Keratinocyte (primary cell): ENCODE measurements at regions not wholly inside any gene's neighbourhood (a gene's known extent, or its start where the extent isn't known, plus 50 kb on each side); places are given as distances from the start of the nearest gene placed in this dataset.

Experiments
- DNase-seq: peaks from one replicate; pipeline ENCODE4 v3.0.0-alpha.2; 2011; ENCODE audit warnings: low read depth, missing footprints, low spot score
- FAIRE-seq: peaks from 2 replicates; lab custom pipeline; 2011; peaks lifted over from hg19 to GRCh38; lab: Jason Lieb, UNC
- H2AFZ ChIP-seq: 2 replicates; pipeline ENCODE4 v1.6.0; 2012; ENCODE audit warnings: low read length, control low read depth, inconsistent platforms; ENCODE audit not compliant: control insufficient read depth
- H3K27ac ChIP-seq: 2 replicates; pipeline ENCODE4 v1.5.1; 2011; ENCODE audit warnings: low read length; ENCODE audit not compliant: control insufficient read depth, insufficient read depth
- H3K27me3 ChIP-seq: 3 replicates; pipeline ENCODE4 v1.6.0; 2011; ENCODE audit warnings: low read length; ENCODE audit not compliant: control insufficient read depth, insufficient read depth; ENCODE audit errors: extremely low read depth
- H3K36me3 ChIP-seq, 2 experiments: 2 replicates in 1 of 2; 3 replicates in 1 of 2; pipeline ENCODE4 v1.5.1; 2011; ENCODE audit warnings: low read length in 2 of 2, mild to moderate bottlenecking in 1 of 2; ENCODE audit not compliant: control insufficient read depth in 2 of 2, insufficient read depth in 2 of 2; ENCODE audit errors: extremely low read depth in 1 of 2
- H3K4me1 ChIP-seq: 3 replicates; pipeline ENCODE4 v1.5.1; 2011; ENCODE audit warnings: low read length; ENCODE audit not compliant: control insufficient read depth, insufficient read depth; ENCODE audit errors: extremely low read depth
- H3K4me2 ChIP-seq: 3 replicates; pipeline ENCODE4 v1.6.0; 2011; ENCODE audit warnings: low read depth, low read length; ENCODE audit not compliant: control insufficient read depth, insufficient read depth; ENCODE audit errors: extremely low read depth
- H3K4me3 ChIP-seq, 3 experiments: fragments of 200-600 bp in 1 of 3; sonication (generic) in 1 of 3; 2 replicates in 2 of 3; 3 replicates in 1 of 3; pipeline ENCODE4 v1.5.1; 2011 to 2016; ENCODE audit warnings: low read length in 3 of 3, mild to moderate bottlenecking in 3 of 3, control low read depth in 2 of 3, inconsistent platforms in 1 of 3, low read depth in 1 of 3, mixed read lengths in 1 of 3, mixed run types in 1 of 3, moderate library complexity in 1 of 3; ENCODE audit not compliant: control insufficient read depth in 2 of 3, insufficient read depth in 2 of 3; ENCODE audit errors: extremely low read depth in 1 of 3
- H3K79me2 ChIP-seq: 2 replicates; pipeline ENCODE4 v1.6.0; 2012; ENCODE audit warnings: low read length; ENCODE audit not compliant: control insufficient read depth, insufficient read depth
- H3K9ac ChIP-seq: 3 replicates; pipeline ENCODE4 v1.6.0; 2011; ENCODE audit warnings: low read length; ENCODE audit not compliant: control insufficient read depth, insufficient read depth; ENCODE audit errors: extremely low read depth
- H3K9me1 ChIP-seq: 3 replicates; pipeline ENCODE4 v1.6.0; 2011; ENCODE audit warnings: low read length; ENCODE audit not compliant: control insufficient read depth, insufficient read depth; ENCODE audit errors: extremely low read depth
- H3K9me3 ChIP-seq: 2 replicates; pipeline ENCODE4 v1.5.1; 2012; ENCODE audit warnings: low read depth, low read length; ENCODE audit not compliant: control insufficient read depth
- H4K20me1 ChIP-seq: 3 replicates; pipeline ENCODE4 v1.6.0; 2011; ENCODE audit warnings: low read length; ENCODE audit not compliant: control insufficient read depth, insufficient read depth; ENCODE audit errors: extremely low read depth
- CTCF ChIP-seq, 3 experiments: IDR thresholded peaks in 1 of 3; conservative IDR thresholded peaks in 1 of 3; optimal IDR thresholded peaks in 1 of 3; 2 replicates in 2 of 3; 3 replicates in 1 of 3; pipeline versions ENCODE3 to v1.5.1; 2011; ENCODE audit warnings: low read length in 3 of 3, mild to moderate bottlenecking in 3 of 3, moderate library complexity in 2 of 3, control low read depth in 1 of 3, inconsistent platforms in 1 of 3; ENCODE audit not compliant: insufficient read depth in 2 of 3; ENCODE audit errors: extremely low read depth in 1 of 3
- EZH2 ChIP-seq: IDR thresholded peaks from one replicate; pipeline ENCODE4 v1.6.1; 2012; ENCODE audit warnings: inconsistent platforms, mild to moderate bottlenecking, low read length, moderate library complexity
- dilution Hi-C: fragments of 300-500 bp; cut with MboI; formaldehyde crosslinking; loops from one replicate; pipeline ENCODE4 v1.7.0; 2020; ENCODE audit warnings: low sequenced_read_pairs; ENCODE audit not compliant: extremely low pct_ligation_motif_present

- Histone ChIP-seq H3K4me3 (no peak overlapping the region), H3K79me2 (no peaks in the 10 kb centered on the region), H3K4me2 (no peak overlapping the region), H3K9me1 (no peaks in the 10 kb centered on the region), H3K36me3 (no peaks in the 10 kb centered on the region), H3K27me3 (peaks cover 2% of the 10 kb centered on the region), H3K9me3 (no peaks in the 10 kb centered on the region), H3K27ac (no peak overlapping the region), H3K9ac (no peak overlapping the region), H2AFZ (no peak overlapping the region), H4K20me1 (no peaks in the 10 kb centered on the region), H3K4me1 (no peaks in the 10 kb centered on the region)
- dilution Hi-C loops = no loop called here
- FAIRE-seq (no peak), DNase-seq (no peak)
- TF ChIP-seq EZH2 = no peak
- TF ChIP-seq CTCF (optimal IDR thresholded peaks at IDR 0.05 in 1 of 3, IDR thresholded peaks at IDR 0.05 in 1 of 3, conservative IDR thresholded peaks at IDR 0.05 in 1 of 3; ENCODE audit: extremely low read depth in 1 of 3, insufficient read depth in 2 of 3, low read length in 3 of 3) = no peak
These were observed 99.0 kb upstream of the MRI1 start for GRCh38 chr19:13665125-13665905.

- Histone ChIP-seq H3K27ac (no peak overlapping the region), H3K4me3 (no peak overlapping the region), H4K20me1 (no peaks in the 10 kb centered on the region), H3K9ac (no peak overlapping the region), H3K79me2 (no peaks in the 10 kb centered on the region), H3K9me1 (no peaks in the 10 kb centered on the region), H3K4me1 (no peaks in the 10 kb centered on the region), H3K9me3 (no peaks in the 10 kb centered on the region), H2AFZ (no peak overlapping the region), H3K27me3 (no peaks in the 10 kb centered on the region), H3K4me2 (no peak overlapping the region), H3K36me3 (no peaks in the 10 kb centered on the region)
- no peak for TF ChIP-seq EZH2
- no peak for TF ChIP-seq CTCF (optimal IDR thresholded peaks at IDR 0.05 in 1 of 3, IDR thresholded peaks at IDR 0.05 in 1 of 3, conservative IDR thresholded peaks at IDR 0.05 in 1 of 3; ENCODE audit: extremely low read depth in 1 of 3, insufficient read depth in 2 of 3, low read length in 3 of 3)
- no peak for DNase-seq
- dilution Hi-C loops = no loop called here
- FAIRE-seq = no peak
These were observed 111.3 kb upstream of the MRI1 start for GRCh38 chr19:13652810-13653590.
